IMR-90 (cell line): ENCODE measurements at regions not wholly inside any gene's neighbourhood (a gene's known extent, or its start where the extent isn't known, plus 50 kb on each side); places are given as distances from the start of the nearest gene placed in this dataset.

ENCODE experiments used
- ATAC-seq: fragments of 200-7000 bp; cut with Tn5 transposase; 2 replicates; pipeline ENCODE4 v1.9.1; 2020; ENCODE audit warnings: low read depth, mild to moderate bottlenecking, moderate library complexity
- BruUV-seq: library from RNA; stranded (reverse); fragments of 400-500 nt; replicated peaks from 2 replicates; lab custom pipeline; 2021; lab: Mats Ljungman, UMichigan
- CTCF ChIA-PET: fragments of 300-600 bp; formaldehyde crosslinking; extraction: SDS; loops from one replicate; lab custom pipeline; 2021; ENCODE audit warnings: antibody characterized with exemption; lab: Yijun Ruan, JAX
- POLR2A ChIA-PET: fragments of 300-600 bp; sonication (Branson Sonifier 250); formaldehyde crosslinking; loops from one replicate; lab custom pipeline; 2022; ENCODE audit warnings: antibody characterized with exemption; ENCODE audit not compliant: unreplicated experiment; lab: Charles Lee
- DNase-seq: peaks from one replicate; pipeline ENCODE4 v3.0.0; 2013
- H2AFZ ChIP-seq: replicated peaks from 2 replicates; pipeline ENCODE3; 2013; ENCODE audit warnings: low read length, mild to moderate bottlenecking; ENCODE audit not compliant: poor library complexity
- H2AK5ac ChIP-seq: 2 replicates; pipeline ENCODE4 v1.6.1; 2013; ENCODE audit warnings: low read depth, low read length, inconsistent platforms
- H2AK9ac ChIP-seq: replicated peaks from 2 replicates; pipeline ENCODE3; 2013; ENCODE audit warnings: mild to moderate bottlenecking, low read depth, low read length, moderate library complexity; ENCODE audit not compliant: poor library complexity
- H2BK120ac ChIP-seq: 2 replicates; pipeline ENCODE4 v1.6.1; 2013; ENCODE audit warnings: low read depth, low read length, inconsistent platforms
- H2BK15ac ChIP-seq: 3 replicates; pipeline ENCODE4 v1.6.1; 2013; ENCODE audit warnings: low read depth, low read length, inconsistent platforms
- H2BK20ac ChIP-seq: 2 replicates; pipeline ENCODE4 v1.6.1; 2013; ENCODE audit warnings: low read depth, mild to moderate bottlenecking, inconsistent platforms, low read length, moderate library complexity
- H2BK5ac ChIP-seq: 2 replicates; pipeline ENCODE4 v1.6.1; 2013; ENCODE audit warnings: mild to moderate bottlenecking, low read depth, low read length, inconsistent platforms; ENCODE audit not compliant: poor library complexity, severe bottlenecking
- H3K14ac ChIP-seq: replicated peaks from 2 replicates; pipeline ENCODE4 v1.6.1; 2013; ENCODE audit warnings: low read depth, low read length, inconsistent platforms
- H3K18ac ChIP-seq: 2 replicates; pipeline ENCODE4 v1.6.1; 2013; ENCODE audit warnings: low read depth, low read length, control low read depth
- H3K23ac ChIP-seq: 2 replicates; pipeline ENCODE4 v1.6.1; 2013; ENCODE audit warnings: low read depth, low read length, inconsistent platforms
- H3K27ac ChIP-seq: 2 replicates; pipeline ENCODE4 v1.5.1; 2013; ENCODE audit warnings: mild to moderate bottlenecking, control low read depth, low read length; ENCODE audit not compliant: insufficient read depth
- H3K27me3 ChIP-seq: 2 replicates; pipeline ENCODE4 v1.6.1; 2013; ENCODE audit warnings: low read length; ENCODE audit not compliant: control insufficient read depth, insufficient read depth
- H3K36me3 ChIP-seq: 2 replicates; pipeline ENCODE4 v1.6.1; 2013; ENCODE audit warnings: low read length, mixed read lengths; ENCODE audit not compliant: control insufficient read depth, insufficient read depth
- H3K4ac ChIP-seq: 2 replicates; pipeline ENCODE4 v1.6.1; 2013; ENCODE audit warnings: low read depth, low read length, inconsistent platforms
- H3K4me1 ChIP-seq: 2 replicates; pipeline ENCODE4 v1.6.1; 2013; ENCODE audit warnings: low read length, mixed read lengths; ENCODE audit not compliant: control insufficient read depth, insufficient read depth
- H3K4me2 ChIP-seq: 2 replicates; pipeline ENCODE4 v1.6.1; 2013; ENCODE audit warnings: low read depth, mild to moderate bottlenecking, control low read depth, low read length, moderate library complexity
- H3K4me3 ChIP-seq: 2 replicates; pipeline ENCODE4 v1.5.1; 2013; ENCODE audit warnings: low read depth, mild to moderate bottlenecking, control low read depth, low read length, moderate library complexity; ENCODE audit not compliant: insufficient read depth
- H3K56ac ChIP-seq: 2 replicates; pipeline ENCODE4 v1.6.1; 2013; ENCODE audit warnings: low read length, inconsistent platforms; ENCODE audit not compliant: insufficient read depth; ENCODE audit errors: extremely low read depth
- H3K79me1 ChIP-seq, 2 experiments: 2 replicates each; pipeline ENCODE4 v1.6.1; 2013; ENCODE audit warnings: low read length in 2 of 2, inconsistent platforms in 1 of 2, low read depth in 1 of 2
- H3K9ac ChIP-seq: 2 replicates; pipeline ENCODE4 v1.6.1; 2013; ENCODE audit warnings: low read depth, low read length, control low read depth
- H3K9me1 ChIP-seq: 2 replicates; pipeline ENCODE4 v1.6.1; 2013; ENCODE audit warnings: low read length, inconsistent platforms; ENCODE audit not compliant: insufficient read depth
- H3K9me3 ChIP-seq: 2 replicates; pipeline ENCODE4 v1.6.1; 2013; ENCODE audit warnings: low read length; ENCODE audit not compliant: control insufficient read depth, insufficient read depth
- H4K20me1 ChIP-seq: 2 replicates; pipeline ENCODE4 v1.6.1; 2013; ENCODE audit warnings: low read length, inconsistent platforms; ENCODE audit not compliant: insufficient read depth
- H4K5ac ChIP-seq: 2 replicates; pipeline ENCODE4 v1.6.1; 2013; ENCODE audit warnings: mild to moderate bottlenecking, low read depth, low read length, control low read depth
- H4K8ac ChIP-seq, 2 experiments: 2 replicates each; pipeline ENCODE4 v1.6.1; 2013; ENCODE audit warnings: low read depth in 2 of 2, low read length in 2 of 2, control low read depth in 1 of 2, inconsistent platforms in 1 of 2
- H4K91ac ChIP-seq: 2 replicates; pipeline ENCODE4 v1.6.1; 2013; ENCODE audit warnings: low read depth, low read length, inconsistent platforms; ENCODE audit not compliant: insufficient read depth
- BHLHE40 ChIP-seq: fragments of 150-350 bp; IDR thresholded peaks from 2 replicates; pipeline ENCODE4 v1.6.1; 2016; ENCODE audit warnings: mild to moderate bottlenecking, low read depth, low read length
- CHD1 ChIP-seq: IDR thresholded peaks from 2 replicates; pipeline ENCODE4 v1.6.1; 2012; ENCODE audit warnings: low read depth, low read length, improper control_type of control experiment
- CTCF ChIP-seq: conservative IDR thresholded peaks from 2 replicates; pipeline ENCODE4 v1.5.1; 2012; ENCODE audit warnings: mild to moderate bottlenecking, low read depth, low read length, improper control_type of control experiment
- FOS ChIP-seq: fragments of 150-350 bp; IDR thresholded peaks from 2 replicates; pipeline ENCODE4 v1.6.1; 2016; ENCODE audit warnings: low read depth, low read length
- MAFK ChIP-seq: IDR thresholded peaks from 2 replicates; pipeline ENCODE4 v1.6.1; 2012; ENCODE audit warnings: low read depth, low read length, improper control_type of control experiment
- NFE2L2 ChIP-seq: fragments of 150-350 bp; IDR thresholded peaks from 2 replicates; pipeline ENCODE4 v1.6.1; 2016; ENCODE audit warnings: low read depth, mild to moderate bottlenecking, low read length
- RAD21 ChIP-seq: IDR thresholded peaks from 2 replicates; pipeline ENCODE4 v1.6.1; 2012; ENCODE audit warnings: low read length, improper control_type of control experiment
- RFX5 ChIP-seq: IDR thresholded peaks from 2 replicates; pipeline ENCODE4 v1.8.0; 2012; ENCODE audit warnings: low read depth, mild to moderate bottlenecking, low read length, moderate library complexity
- USF2 ChIP-seq: fragments of 150-350 bp; IDR thresholded peaks from 2 replicates; pipeline ENCODE4 v1.6.1; 2017; ENCODE audit warnings: mild to moderate bottlenecking, antibody characterized with exemption, low read length, low read depth
- WGBS, 2 experiments: methylation state at CpG; one replicate each; pipeline versions ENCODE4 v1.1.5 to v1.1.7; 2013; ENCODE audit warnings: missing lambda C conversion rate in 2 of 2; ENCODE audit not compliant: insufficient read length in 1 of 2; ENCODE audit errors: extremely low coverage in 2 of 2; 5-methylcytosine and 5-hydroxymethylcytosine counted together
- dilution Hi-C: fragments of 300-500 bp; cut with HindIII; formaldehyde crosslinking; loops from one replicate; pipeline ENCODE4 v1.14.3; 2018; ENCODE audit warnings: low sequenced_read_pairs; ENCODE audit not compliant: unreplicated experiment
- in situ Hi-C: fragments of 300-500 bp; cut with MboI; formaldehyde crosslinking; loops from 3 replicates; pipeline ENCODE4 v1.14.3; 2019; ENCODE audit warnings: low sequenced_read_pairs, inconsistent platforms, mixed read lengths
- intact Hi-C: fragments of 100-400 bp; cut with micrococcal nuclease; formaldehyde crosslinking; loops from 2 replicates; pipeline ENCODE4 v1.10.0; 2022

- H3K56ac ChIP-seq, result no peak overlapping the region
- H3K79me1 ChIP-seq, result no peaks in the 10 kb centered on the region
- no peak overlapping the region for H4K91ac ChIP-seq
- H3K9ac ChIP-seq, result no peak overlapping the region
- dilution Hi-C loops, result no loop called here
- ChIA-PET CTCF (no interaction called here), POLR2A (no interaction called here)
- no peaks in the 10 kb centered on the region for H3K36me3 ChIP-seq
- no peak overlapping the region for H2BK5ac ChIP-seq
- no peaks in the 10 kb centered on the region for H3K4me1 ChIP-seq
- no peak overlapping the region for H3K23ac ChIP-seq
- H2AK9ac ChIP-seq, result no peak overlapping the region
- H2BK15ac ChIP-seq, result no peak overlapping the region
- H2AFZ ChIP-seq, result no peak overlapping the region
- TF ChIP-seq RAD21, result no peak
- no peak for TF ChIP-seq CTCF
- TF ChIP-seq MAFK, result no peak
- TF ChIP-seq FOS, result no peak
- no peak for TF ChIP-seq RFX5
- TF ChIP-seq NFE2L2, result no peak
- no peak for TF ChIP-seq BHLHE40
- no peak for TF ChIP-seq USF2
- TF ChIP-seq CHD1, result no peak
- no peaks in the 10 kb centered on the region for H3K9me3 ChIP-seq
- H2BK20ac ChIP-seq, result no peak overlapping the region
- H3K27me3 ChIP-seq, result no peaks in the 10 kb centered on the region
- H3K27ac ChIP-seq, result no peak overlapping the region
- no peaks in the 10 kb centered on the region for H3K9me1 ChIP-seq
- in situ Hi-C loops, result no loop called here
- H3K4me3 ChIP-seq, result no peak overlapping the region
- H3K18ac ChIP-seq, result no peak overlapping the region
- no CpG with 5 or more reads among the region's 2 CpGs for WGBS, 2 experiments
- intact Hi-C loops, result no loop called here
- no peaks in the 10 kb centered on the region for H4K20me1 ChIP-seq
- H4K5ac ChIP-seq, result no peak overlapping the region
- no peak overlapping the region for H3K4me2 ChIP-seq
- H4K8ac ChIP-seq, result no peak overlapping the region
- no peak overlapping the region for H2BK120ac ChIP-seq
- no TSS peak for BruUV-seq
- no peak overlapping the region for H3K14ac ChIP-seq
- peak; percentile 22 for DNase-seq
- H3K4ac ChIP-seq, result no peak overlapping the region
- no peak for ATAC-seq
- H2AK5ac ChIP-seq, result no peak overlapping the region
These were observed 276.0 kb downstream of the MFSD1 start for GRCh38 chr3:159077860-159078259.
